Breast epithelium (tissue), 3 donors: ENCODE measurements at regions not wholly inside any gene's neighbourhood (a gene's known extent, or its start where the extent isn't known, plus 50 kb on each side); places are given as distances from the start of the nearest gene placed in this dataset.

Source experiments
- POLR2A ChIP-seq: fragments of 450-650 bp; IDR thresholded peaks from one replicate; pipeline ENCODE4 v1.6.1; 2016; ENCODE audit warnings: antibody characterized with exemption, mild to moderate bottlenecking, moderate library complexity
- POLR2AphosphoS5 ChIP-seq, 3 donors: sonication (generic); formaldehyde crosslinking; IDR thresholded peaks; one replicate each; pipeline ENCODE4 v1.6.1; 2017; ENCODE audit warnings: antibody characterized with exemption in 3 of 3
- TF ChIP-seq, protein P1 (sequence below), 3 donors: fragments of 450-650 bp; IDR thresholded peaks; one replicate each; pipeline ENCODE4 v1.5.1; 2016 to 2017; ENCODE audit warnings: antibody characterized with exemption in 3 of 3, mild to moderate bottlenecking in 3 of 3, moderate library complexity in 3 of 3

DNA sequence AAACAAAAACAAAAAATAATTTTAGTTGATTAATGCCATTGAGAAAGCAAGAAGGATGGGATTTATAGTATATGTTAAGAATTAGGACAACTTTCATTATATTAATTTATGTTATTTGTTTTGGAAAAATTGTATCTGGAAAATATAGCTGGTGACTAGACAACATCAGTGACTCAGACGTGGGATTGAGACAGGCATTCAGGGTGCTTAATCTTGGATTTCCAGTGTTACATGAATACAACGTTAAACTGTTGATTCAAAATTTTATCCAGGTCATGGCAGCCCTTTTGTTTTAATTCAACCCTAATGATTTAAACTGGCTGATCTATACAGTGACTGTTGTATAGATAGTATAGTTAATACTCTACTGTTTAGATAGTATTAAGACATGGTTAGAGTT is 827.1 kb upstream of the B3GALT2 start:
- TF ChIP-seq, protein P1, sequence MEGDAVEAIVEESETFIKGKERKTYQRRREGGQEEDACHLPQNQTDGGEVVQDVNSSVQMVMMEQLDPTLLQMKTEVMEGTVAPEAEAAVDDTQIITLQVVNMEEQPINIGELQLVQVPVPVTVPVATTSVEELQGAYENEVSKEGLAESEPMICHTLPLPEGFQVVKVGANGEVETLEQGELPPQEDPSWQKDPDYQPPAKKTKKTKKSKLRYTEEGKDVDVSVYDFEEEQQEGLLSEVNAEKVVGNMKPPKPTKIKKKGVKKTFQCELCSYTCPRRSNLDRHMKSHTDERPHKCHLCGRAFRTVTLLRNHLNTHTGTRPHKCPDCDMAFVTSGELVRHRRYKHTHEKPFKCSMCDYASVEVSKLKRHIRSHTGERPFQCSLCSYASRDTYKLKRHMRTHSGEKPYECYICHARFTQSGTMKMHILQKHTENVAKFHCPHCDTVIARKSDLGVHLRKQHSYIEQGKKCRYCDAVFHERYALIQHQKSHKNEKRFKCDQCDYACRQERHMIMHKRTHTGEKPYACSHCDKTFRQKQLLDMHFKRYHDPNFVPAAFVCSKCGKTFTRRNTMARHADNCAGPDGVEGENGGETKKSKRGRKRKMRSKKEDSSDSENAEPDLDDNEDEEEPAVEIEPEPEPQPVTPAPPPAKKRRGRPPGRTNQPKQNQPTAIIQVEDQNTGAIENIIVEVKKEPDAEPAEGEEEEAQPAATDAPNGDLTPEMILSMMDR (IDR thresholded peaks at IDR 0.05) = no peak
- TF ChIP-seq POLR2A (no peak), POLR2AphosphoS5 (IDR thresholded peaks at IDR 0.05) (no peak)
